Keratinocyte (primary cell): ENCODE measurements at regions not wholly inside any gene's neighbourhood (a gene's known extent, or its start where the extent isn't known, plus 50 kb on each side); places are given as distances from the start of the nearest gene placed in this dataset.

ENCODE experiments used
- DNase-seq: peaks from one replicate; pipeline ENCODE4 v3.0.0-alpha.2; 2011; ENCODE audit warnings: low read depth, missing footprints, low spot score
- FAIRE-seq: peaks from 2 replicates; lab custom pipeline; 2011; peaks lifted over from hg19 to GRCh38; lab: Jason Lieb, UNC
- H2AFZ ChIP-seq: 2 replicates; pipeline ENCODE4 v1.6.0; 2012; ENCODE audit warnings: low read length, control low read depth, inconsistent platforms; ENCODE audit not compliant: control insufficient read depth
- H3K27ac ChIP-seq: 2 replicates; pipeline ENCODE4 v1.5.1; 2011; ENCODE audit warnings: low read length; ENCODE audit not compliant: control insufficient read depth, insufficient read depth
- H3K27me3 ChIP-seq: 3 replicates; pipeline ENCODE4 v1.6.0; 2011; ENCODE audit warnings: low read length; ENCODE audit not compliant: control insufficient read depth, insufficient read depth; ENCODE audit errors: extremely low read depth
- H3K36me3 ChIP-seq, 2 experiments: 2 replicates in 1 of 2; 3 replicates in 1 of 2; pipeline ENCODE4 v1.5.1; 2011; ENCODE audit warnings: low read length in 2 of 2, mild to moderate bottlenecking in 1 of 2; ENCODE audit not compliant: control insufficient read depth in 2 of 2, insufficient read depth in 2 of 2; ENCODE audit errors: extremely low read depth in 1 of 2
- H3K4me1 ChIP-seq: 3 replicates; pipeline ENCODE4 v1.5.1; 2011; ENCODE audit warnings: low read length; ENCODE audit not compliant: control insufficient read depth, insufficient read depth; ENCODE audit errors: extremely low read depth
- H3K4me2 ChIP-seq: 3 replicates; pipeline ENCODE4 v1.6.0; 2011; ENCODE audit warnings: low read depth, low read length; ENCODE audit not compliant: control insufficient read depth, insufficient read depth; ENCODE audit errors: extremely low read depth
- H3K4me3 ChIP-seq, 3 experiments: fragments of 200-600 bp in 1 of 3; sonication (generic) in 1 of 3; 2 replicates in 2 of 3; 3 replicates in 1 of 3; pipeline ENCODE4 v1.5.1; 2011 to 2016; ENCODE audit warnings: low read length in 3 of 3, mild to moderate bottlenecking in 3 of 3, control low read depth in 2 of 3, inconsistent platforms in 1 of 3, low read depth in 1 of 3, mixed read lengths in 1 of 3, mixed run types in 1 of 3, moderate library complexity in 1 of 3; ENCODE audit not compliant: control insufficient read depth in 2 of 3, insufficient read depth in 2 of 3; ENCODE audit errors: extremely low read depth in 1 of 3
- H3K79me2 ChIP-seq: 2 replicates; pipeline ENCODE4 v1.6.0; 2012; ENCODE audit warnings: low read length; ENCODE audit not compliant: control insufficient read depth, insufficient read depth
- H3K9ac ChIP-seq: 3 replicates; pipeline ENCODE4 v1.6.0; 2011; ENCODE audit warnings: low read length; ENCODE audit not compliant: control insufficient read depth, insufficient read depth; ENCODE audit errors: extremely low read depth
- H3K9me1 ChIP-seq: 3 replicates; pipeline ENCODE4 v1.6.0; 2011; ENCODE audit warnings: low read length; ENCODE audit not compliant: control insufficient read depth, insufficient read depth; ENCODE audit errors: extremely low read depth
- H3K9me3 ChIP-seq: 2 replicates; pipeline ENCODE4 v1.5.1; 2012; ENCODE audit warnings: low read depth, low read length; ENCODE audit not compliant: control insufficient read depth
- H4K20me1 ChIP-seq: 3 replicates; pipeline ENCODE4 v1.6.0; 2011; ENCODE audit warnings: low read length; ENCODE audit not compliant: control insufficient read depth, insufficient read depth; ENCODE audit errors: extremely low read depth
- EZH2 ChIP-seq: IDR thresholded peaks from one replicate; pipeline ENCODE4 v1.6.1; 2012; ENCODE audit warnings: inconsistent platforms, mild to moderate bottlenecking, low read length, moderate library complexity
- dilution Hi-C: fragments of 300-500 bp; cut with MboI; formaldehyde crosslinking; loops from one replicate; pipeline ENCODE4 v1.7.0; 2020; ENCODE audit warnings: low sequenced_read_pairs; ENCODE audit not compliant: extremely low pct_ligation_motif_present
- TF ChIP-seq, protein P1 (sequence below), 3 experiments: IDR thresholded peaks in 1 of 3; conservative IDR thresholded peaks in 1 of 3; optimal IDR thresholded peaks in 1 of 3; 2 replicates in 2 of 3; 3 replicates in 1 of 3; pipeline versions ENCODE3 to v1.5.1; 2011; ENCODE audit warnings: low read length in 3 of 3, mild to moderate bottlenecking in 3 of 3, moderate library complexity in 2 of 3, control low read depth in 1 of 3, inconsistent platforms in 1 of 3; ENCODE audit not compliant: insufficient read depth in 2 of 3; ENCODE audit errors: extremely low read depth in 1 of 3

GRCh38 chr1:193680247-193680923 is 494.0 kb upstream of the B3GALT2 start:
- H3K79me2 ChIP-seq, result no peaks in the 10 kb centered on the region
- H3K36me3 ChIP-seq, result no peaks in the 10 kb centered on the region
- FAIRE-seq (no peak), DNase-seq (no peak)
- no peaks in the 10 kb centered on the region for H3K9me3 ChIP-seq
- no peaks in the 10 kb centered on the region for H3K4me1 ChIP-seq
- no peak overlapping the region for H3K4me2 ChIP-seq
- no peaks in the 10 kb centered on the region for H4K20me1 ChIP-seq
- no peak overlapping the region for H3K4me3 ChIP-seq
- H3K9ac ChIP-seq, result no peak overlapping the region
- no peaks in the 10 kb centered on the region for H3K27me3 ChIP-seq
- H3K27ac ChIP-seq, result no peak overlapping the region
- dilution Hi-C loops, result no loop called here
- TF ChIP-seq, protein P1, sequence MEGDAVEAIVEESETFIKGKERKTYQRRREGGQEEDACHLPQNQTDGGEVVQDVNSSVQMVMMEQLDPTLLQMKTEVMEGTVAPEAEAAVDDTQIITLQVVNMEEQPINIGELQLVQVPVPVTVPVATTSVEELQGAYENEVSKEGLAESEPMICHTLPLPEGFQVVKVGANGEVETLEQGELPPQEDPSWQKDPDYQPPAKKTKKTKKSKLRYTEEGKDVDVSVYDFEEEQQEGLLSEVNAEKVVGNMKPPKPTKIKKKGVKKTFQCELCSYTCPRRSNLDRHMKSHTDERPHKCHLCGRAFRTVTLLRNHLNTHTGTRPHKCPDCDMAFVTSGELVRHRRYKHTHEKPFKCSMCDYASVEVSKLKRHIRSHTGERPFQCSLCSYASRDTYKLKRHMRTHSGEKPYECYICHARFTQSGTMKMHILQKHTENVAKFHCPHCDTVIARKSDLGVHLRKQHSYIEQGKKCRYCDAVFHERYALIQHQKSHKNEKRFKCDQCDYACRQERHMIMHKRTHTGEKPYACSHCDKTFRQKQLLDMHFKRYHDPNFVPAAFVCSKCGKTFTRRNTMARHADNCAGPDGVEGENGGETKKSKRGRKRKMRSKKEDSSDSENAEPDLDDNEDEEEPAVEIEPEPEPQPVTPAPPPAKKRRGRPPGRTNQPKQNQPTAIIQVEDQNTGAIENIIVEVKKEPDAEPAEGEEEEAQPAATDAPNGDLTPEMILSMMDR (optimal IDR thresholded peaks at IDR 0.05 in 1 of 3, IDR thresholded peaks at IDR 0.05 in 1 of 3, conservative IDR thresholded peaks at IDR 0.05 in 1 of 3; ENCODE audit: extremely low read depth in 1 of 3, insufficient read depth in 2 of 3, low read length in 3 of 3), result no peak
- TF ChIP-seq EZH2, result no peak
- H3K9me1 ChIP-seq, result no peaks in the 10 kb centered on the region
- H2AFZ ChIP-seq, result no peak overlapping the region

GRCh38 chr1:193677874-193678273 is 491.5 kb upstream of the B3GALT2 start:
- no peak for TF ChIP-seq EZH2
- TF ChIP-seq, protein P1 (optimal IDR thresholded peaks at IDR 0.05 in 1 of 3, IDR thresholded peaks at IDR 0.05 in 1 of 3, conservative IDR thresholded peaks at IDR 0.05 in 1 of 3; ENCODE audit: extremely low read depth in 1 of 3, insufficient read depth in 2 of 3, low read length in 3 of 3), result no peak
- Histone ChIP-seq H4K20me1 (no peaks in the 10 kb centered on the region), H3K36me3 (no peaks in the 10 kb centered on the region), H3K9ac (no peak overlapping the region), H3K79me2 (no peaks in the 10 kb centered on the region), H3K9me1 (no peaks in the 10 kb centered on the region), H3K9me3 (no peaks in the 10 kb centered on the region), H3K4me3 (no peak overlapping the region), H3K27me3 (no peaks in the 10 kb centered on the region), H3K4me1 (no peaks in the 10 kb centered on the region), H3K27ac (no peak overlapping the region), H3K4me2 (no peak overlapping the region), H2AFZ (no peak overlapping the region)
- FAIRE-seq (no peak), DNase-seq (no peak)
- dilution Hi-C loops, result no loop called here
